Lung (tissue), 11 donors: ENCODE measurements at regions not wholly inside any gene's neighbourhood (a gene's known extent, or its start where the extent isn't known, plus 50 kb on each side); places are given as distances from the start of the nearest gene placed in this dataset.
A peak's percentile ranks its signal among the peaks of the same experiment; 100 is the strongest.

Experiments used
- ATAC-seq: fragments of 200-7000 bp; cut with Tn5 transposase; one replicate; pipeline ENCODE4 v1.9.1; 2020; ENCODE audit warnings: moderate number of reproducible peaks; ENCODE audit not compliant: insufficient read depth, low FRiP score
- DNase-seq, 3 donors: peaks; one replicate each; pipeline ENCODE4 v3.0.0-alpha.2; 2013 to 2017
- H3K27ac ChIP-seq, 2 donors: one replicate each; pipeline ENCODE4 v1.5.1; 2013; ENCODE audit warnings: mild to moderate bottlenecking in 2 of 2, moderate library complexity in 2 of 2, control low read depth in 1 of 2, inconsistent platforms in 1 of 2, low read depth in 1 of 2, low read length in 1 of 2
- H3K27me3 ChIP-seq, 3 donors: one replicate each; pipeline ENCODE4 v1.5.1; 2013; ENCODE audit warnings: low read length in 2 of 3; ENCODE audit not compliant: control insufficient read depth in 3 of 3, insufficient read depth in 3 of 3
- H3K36me3 ChIP-seq, 4 donors: one replicate each; pipeline ENCODE4 v1.5.1; 2013; ENCODE audit warnings: low read length in 4 of 4, mild to moderate bottlenecking in 1 of 4, moderate library complexity in 1 of 4; ENCODE audit not compliant: control insufficient read depth in 4 of 4, insufficient read depth in 4 of 4
- H3K4me1 ChIP-seq, 5 donors: one replicate each; pipeline ENCODE4 v1.5.1; 2013; ENCODE audit warnings: low read length in 5 of 5, mild to moderate bottlenecking in 2 of 5, moderate library complexity in 1 of 5; ENCODE audit not compliant: control insufficient read depth in 5 of 5, insufficient read depth in 5 of 5
- H3K4me3 ChIP-seq: one replicate; pipeline ENCODE4 v1.5.1; 2013; ENCODE audit warnings: mild to moderate bottlenecking, control low read depth, moderate library complexity
- H3K9ac ChIP-seq, 2 donors: one replicate each; pipeline ENCODE4 v1.5.1; 2013; ENCODE audit warnings: low read length in 2 of 2, control low read depth in 1 of 2; ENCODE audit not compliant: insufficient read depth in 1 of 2
- H3K9me3 ChIP-seq, 4 donors: one replicate each; pipeline ENCODE4 v1.5.1; 2013; ENCODE audit warnings: low read length in 3 of 4, mild to moderate bottlenecking in 1 of 4, moderate library complexity in 1 of 4; ENCODE audit not compliant: control insufficient read depth in 4 of 4, insufficient read depth in 3 of 4
- WGBS, 2 donors: extraction: QIAGEN DNeasy Blood & Tissue Kit; methylation state at CpG; one replicate each; pipeline ENCODE4 v1.1.7; 2013; 5-methylcytosine and 5-hydroxymethylcytosine counted together
- TF ChIP-seq, protein P1 (sequence below): IDR thresholded peaks from 2 replicates; pipeline ENCODE4 v1.5.1; 2012; ENCODE audit warnings: mild to moderate bottlenecking; ENCODE audit errors: control extremely low read depth, extremely low read depth
- donor health status: control.
- donor health status: control.
- donor health status: Bipolar disorder and iron deficiency.
- donor health status: healthy.
- donor health status: DM: yes; HTN: yes; CAD: no.

DNA sequence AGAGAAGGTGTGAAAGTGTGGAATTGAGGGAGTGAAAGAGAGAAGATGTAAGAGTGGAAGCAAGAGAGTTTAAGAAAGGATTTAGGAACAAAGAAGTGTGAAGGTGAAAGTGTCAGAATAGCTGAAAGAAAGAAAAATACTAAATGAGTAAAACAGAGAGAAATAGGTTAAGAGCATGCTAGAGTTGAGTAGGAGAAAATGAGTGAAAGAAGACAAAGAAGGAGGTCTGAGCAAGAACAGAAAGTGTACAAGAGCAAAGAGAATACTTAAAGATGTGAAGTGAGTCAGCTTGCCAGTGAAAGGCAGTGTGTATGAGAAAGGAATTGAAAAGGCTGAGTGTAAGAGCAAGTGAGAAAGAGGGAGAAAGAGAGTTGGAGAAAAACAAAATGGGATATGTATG lies 348.8 kb upstream of the BCHE start:
- no peaks in the 10 kb centered on the region for H3K36me3 ChIP-seq
- TF ChIP-seq, protein P1, sequence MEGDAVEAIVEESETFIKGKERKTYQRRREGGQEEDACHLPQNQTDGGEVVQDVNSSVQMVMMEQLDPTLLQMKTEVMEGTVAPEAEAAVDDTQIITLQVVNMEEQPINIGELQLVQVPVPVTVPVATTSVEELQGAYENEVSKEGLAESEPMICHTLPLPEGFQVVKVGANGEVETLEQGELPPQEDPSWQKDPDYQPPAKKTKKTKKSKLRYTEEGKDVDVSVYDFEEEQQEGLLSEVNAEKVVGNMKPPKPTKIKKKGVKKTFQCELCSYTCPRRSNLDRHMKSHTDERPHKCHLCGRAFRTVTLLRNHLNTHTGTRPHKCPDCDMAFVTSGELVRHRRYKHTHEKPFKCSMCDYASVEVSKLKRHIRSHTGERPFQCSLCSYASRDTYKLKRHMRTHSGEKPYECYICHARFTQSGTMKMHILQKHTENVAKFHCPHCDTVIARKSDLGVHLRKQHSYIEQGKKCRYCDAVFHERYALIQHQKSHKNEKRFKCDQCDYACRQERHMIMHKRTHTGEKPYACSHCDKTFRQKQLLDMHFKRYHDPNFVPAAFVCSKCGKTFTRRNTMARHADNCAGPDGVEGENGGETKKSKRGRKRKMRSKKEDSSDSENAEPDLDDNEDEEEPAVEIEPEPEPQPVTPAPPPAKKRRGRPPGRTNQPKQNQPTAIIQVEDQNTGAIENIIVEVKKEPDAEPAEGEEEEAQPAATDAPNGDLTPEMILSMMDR, result no peak
- DNase-seq (no peak), ATAC-seq (no peak)
- H3K9ac ChIP-seq, result no peak overlapping the region
- no peaks in the 10 kb centered on the region for H3K27me3 ChIP-seq
- H3K4me1 ChIP-seq, result no peaks in the 10 kb centered on the region
- H3K27ac ChIP-seq, result no peak overlapping the region
- H3K9me3 ChIP-seq, result peaks cover 0 to 2% (median 0%) of the 10 kb centered on the region in 4 donors
- no peak overlapping the region for H3K4me3 ChIP-seq

DNA sequence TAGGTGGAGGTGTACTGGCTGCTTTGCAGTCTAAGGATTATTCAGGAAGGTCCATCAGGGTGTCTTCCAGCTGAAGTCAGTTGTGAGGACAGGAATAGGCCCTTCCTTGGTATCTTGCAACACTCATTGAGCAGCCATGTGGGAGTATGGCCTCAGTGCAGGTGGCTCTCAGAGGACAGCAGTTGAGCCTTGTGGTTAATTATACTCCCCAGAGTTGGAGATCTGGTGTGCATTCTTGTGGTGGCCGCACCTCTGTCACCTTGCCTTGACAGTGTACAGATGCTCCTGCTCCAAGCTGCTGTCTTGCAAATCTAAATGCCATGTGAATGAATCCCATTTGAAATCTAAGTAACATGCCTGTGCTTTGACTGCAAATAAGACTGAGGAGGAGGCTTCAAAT lies 339.9 kb upstream of the BCHE start:
- ATAC-seq (no peak), DNase-seq (no peak)
- Histone ChIP-seq H3K36me3 (no peaks in the 10 kb centered on the region), H3K27ac (no peak overlapping the region), H3K4me1 (no peaks in the 10 kb centered on the region), H3K9ac (no peak overlapping the region), H3K4me3 (no peak overlapping the region), H3K27me3 (no peaks in the 10 kb centered on the region), H3K9me3 (no peaks in the 10 kb centered on the region)
- WGBS, 2 donors, result 73 to 81% methylated on average over 1 of the region's 1 CpG
- TF ChIP-seq, protein P1, result no peak

DNA sequence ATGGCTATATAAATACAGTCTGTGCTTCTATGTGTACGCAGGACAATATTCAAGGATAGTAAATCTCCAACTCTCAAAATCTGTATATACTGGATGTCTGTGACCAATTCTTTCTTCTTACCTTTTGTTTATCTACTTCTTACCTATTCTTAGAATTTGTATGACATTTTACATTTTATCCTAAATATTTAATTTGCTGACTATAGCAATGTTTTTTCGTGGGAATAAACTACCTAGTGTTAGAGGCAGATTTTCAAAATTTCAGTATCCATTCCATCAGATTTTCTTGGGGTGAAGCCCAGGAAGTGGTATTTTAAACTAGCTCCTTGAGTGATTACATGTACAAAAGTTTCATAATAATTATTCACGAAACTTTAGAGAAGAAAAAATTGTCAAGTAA lies 334.5 kb upstream of the BCHE start:
- no peaks in the 10 kb centered on the region for H3K27me3 ChIP-seq
- no peak overlapping the region for H3K27ac ChIP-seq
- no peak for DNase-seq
- peaks cover 0 to 2% (median 0%) of the 10 kb centered on the region in 4 donors for H3K9me3 ChIP-seq
- no peaks in the 10 kb centered on the region for H3K36me3 ChIP-seq
- no peak overlapping the region for H3K9ac ChIP-seq
- TF ChIP-seq, protein P1, result no peak
- ATAC-seq, result no peak
- no peaks in the 10 kb centered on the region for H3K4me1 ChIP-seq
- 51 to 82% methylated on average over 3 of the region's 3 CpGs for WGBS, 2 donors
- no peak overlapping the region for H3K4me3 ChIP-seq

DNA sequence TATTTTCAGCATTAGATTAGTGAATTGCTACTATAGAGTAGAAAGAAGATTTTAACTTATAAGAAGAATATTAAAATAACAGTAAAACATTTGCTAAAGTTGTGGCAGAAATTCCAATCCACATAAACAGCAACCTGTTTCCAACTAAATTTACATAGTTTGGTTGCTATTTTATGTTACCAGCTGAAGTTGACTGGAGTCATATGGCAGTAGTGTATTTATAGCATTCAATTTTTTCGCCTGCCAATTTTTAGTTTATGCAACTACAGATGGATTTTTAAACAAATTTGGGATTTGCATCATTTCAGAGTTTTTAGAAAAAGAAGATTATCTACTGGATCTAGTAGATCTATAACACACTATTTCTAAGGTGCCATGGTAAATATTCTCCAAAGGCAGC lies 332.5 kb upstream of the BCHE start:
- Histone ChIP-seq H3K4me3 (no peak overlapping the region), H3K9ac (no peak overlapping the region), H3K36me3 (no peaks in the 10 kb centered on the region), H3K9me3 (peaks cover 0 to 3% (median 0%) of the 10 kb centered on the region in 4 donors), H3K4me1 (no peaks in the 10 kb centered on the region), H3K27ac (no peak overlapping the region), H3K27me3 (no peaks in the 10 kb centered on the region)
- peak in 1 of 3 donors; percentile 5 for DNase-seq
- TF ChIP-seq, protein P1, result no peak
- WGBS, 2 donors, result 76% methylated on average over 1 of the region's 1 CpG
- no peak for ATAC-seq
